Keratinocyte (primary cell): ENCODE measurements at regions not wholly inside any gene's neighbourhood (a gene's known extent, or its start where the extent isn't known, plus 50 kb on each side); places are given as distances from the start of the nearest gene placed in this dataset.

Experiments
- EZH2 ChIP-seq: IDR thresholded peaks from one replicate; pipeline ENCODE4 v1.6.1; 2012; ENCODE audit warnings: inconsistent platforms, mild to moderate bottlenecking, low read length, moderate library complexity
- TF ChIP-seq, protein P1 (sequence below), 3 experiments: IDR thresholded peaks in 1 of 3; conservative IDR thresholded peaks in 1 of 3; optimal IDR thresholded peaks in 1 of 3; 2 replicates in 2 of 3; 3 replicates in 1 of 3; pipeline versions ENCODE3 to v1.5.1; 2011; ENCODE audit warnings: low read length in 3 of 3, mild to moderate bottlenecking in 3 of 3, moderate library complexity in 2 of 3, control low read depth in 1 of 3, inconsistent platforms in 1 of 3; ENCODE audit not compliant: insufficient read depth in 2 of 3; ENCODE audit errors: extremely low read depth in 1 of 3

DNA sequence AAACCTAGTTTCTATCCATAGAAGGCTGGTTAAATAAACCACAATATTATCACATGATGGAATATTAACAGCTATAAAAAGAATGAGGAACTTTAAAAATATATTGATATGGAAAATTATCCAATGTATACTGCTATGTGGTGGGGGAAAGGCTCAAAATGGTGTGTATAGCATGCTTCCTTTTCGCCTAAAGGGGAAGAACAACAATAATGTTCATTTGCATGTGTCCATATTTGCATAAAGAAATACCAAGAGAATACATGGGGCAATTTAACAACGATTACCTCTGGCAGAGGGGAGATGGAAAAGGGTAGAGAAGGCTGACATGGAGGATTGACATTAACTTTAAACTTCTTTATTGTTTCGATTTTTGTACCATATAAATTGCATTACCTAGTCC is 121.3 kb upstream of the PARP11 start:
- TF ChIP-seq, protein P1, sequence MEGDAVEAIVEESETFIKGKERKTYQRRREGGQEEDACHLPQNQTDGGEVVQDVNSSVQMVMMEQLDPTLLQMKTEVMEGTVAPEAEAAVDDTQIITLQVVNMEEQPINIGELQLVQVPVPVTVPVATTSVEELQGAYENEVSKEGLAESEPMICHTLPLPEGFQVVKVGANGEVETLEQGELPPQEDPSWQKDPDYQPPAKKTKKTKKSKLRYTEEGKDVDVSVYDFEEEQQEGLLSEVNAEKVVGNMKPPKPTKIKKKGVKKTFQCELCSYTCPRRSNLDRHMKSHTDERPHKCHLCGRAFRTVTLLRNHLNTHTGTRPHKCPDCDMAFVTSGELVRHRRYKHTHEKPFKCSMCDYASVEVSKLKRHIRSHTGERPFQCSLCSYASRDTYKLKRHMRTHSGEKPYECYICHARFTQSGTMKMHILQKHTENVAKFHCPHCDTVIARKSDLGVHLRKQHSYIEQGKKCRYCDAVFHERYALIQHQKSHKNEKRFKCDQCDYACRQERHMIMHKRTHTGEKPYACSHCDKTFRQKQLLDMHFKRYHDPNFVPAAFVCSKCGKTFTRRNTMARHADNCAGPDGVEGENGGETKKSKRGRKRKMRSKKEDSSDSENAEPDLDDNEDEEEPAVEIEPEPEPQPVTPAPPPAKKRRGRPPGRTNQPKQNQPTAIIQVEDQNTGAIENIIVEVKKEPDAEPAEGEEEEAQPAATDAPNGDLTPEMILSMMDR (optimal IDR thresholded peaks at IDR 0.05 in 1 of 3, IDR thresholded peaks at IDR 0.05 in 1 of 3, conservative IDR thresholded peaks at IDR 0.05 in 1 of 3; ENCODE audit: extremely low read depth in 1 of 3, insufficient read depth in 2 of 3, low read length in 3 of 3), result no peak
- TF ChIP-seq EZH2, result no peak
